H1 (cell line): ENCODE measurements at regions not wholly inside any gene's neighbourhood (a gene's known extent, or its start where the extent isn't known, plus 50 kb on each side); places are given as distances from the start of the nearest gene placed in this dataset.

Source experiments
- CTCF ChIA-PET: fragments of 300-600 bp; sonication (Branson Sonifier 250); formaldehyde crosslinking; loops from one replicate; lab custom pipeline; 2021; ENCODE audit not compliant: partially characterized antibody; lab: Charles Lee
- POLR2A ChIA-PET: fragments of 300-600 bp; sonication (Branson Sonifier 250); formaldehyde crosslinking; loops from one replicate; lab custom pipeline; 2021; ENCODE audit warnings: inconsistent platforms; ENCODE audit not compliant: partially characterized antibody; lab: Charles Lee
- DNase-seq, 2 experiments: peaks; one replicate each; pipeline versions ENCODE4 v3.0.0 to v3.0.0-alpha.2; 2010 to 2022; ENCODE audit warnings: low spot score in 2 of 2, low read depth in 1 of 2, mixed read lengths in 1 of 2
- FAIRE-seq: peaks from 2 replicates; lab custom pipeline; 2011; peaks lifted over from hg19 to GRCh38; lab: Jason Lieb, UNC
- H2AFZ ChIP-seq: 2 replicates; pipeline ENCODE4 v1.8.1; 2012; ENCODE audit warnings: low read length, inconsistent platforms
- H2AK5ac ChIP-seq: 2 replicates; pipeline ENCODE4 v1.6.1; 2013; ENCODE audit warnings: low read depth, low read length
- H2BK120ac ChIP-seq: replicated peaks from 2 replicates; pipeline ENCODE3; 2013; ENCODE audit warnings: low read depth, low read length, inconsistent platforms
- H2BK12ac ChIP-seq: 2 replicates; pipeline ENCODE4 v1.6.1; 2013; ENCODE audit warnings: low read depth, low read length
- H2BK15ac ChIP-seq: 2 replicates; pipeline ENCODE4 v1.6.1; 2013; ENCODE audit warnings: low read length
- H2BK20ac ChIP-seq: 2 replicates; pipeline ENCODE4 v1.6.1; 2013; ENCODE audit warnings: low read length
- H2BK5ac ChIP-seq: 2 replicates; pipeline ENCODE4 v1.6.1; 2013; ENCODE audit warnings: low read depth, low read length
- H3K14ac ChIP-seq: 2 replicates; pipeline ENCODE4 v1.6.1; 2013; ENCODE audit warnings: inconsistent platforms; ENCODE audit not compliant: insufficient read length
- H3K18ac ChIP-seq: 2 replicates; pipeline ENCODE4 v1.6.1; 2013; ENCODE audit warnings: low read length; ENCODE audit errors: extremely low read depth
- H3K23ac ChIP-seq: 2 replicates; pipeline ENCODE4 v1.6.1; 2013; ENCODE audit warnings: inconsistent platforms; ENCODE audit not compliant: insufficient read length
- H3K23me2 ChIP-seq: 2 replicates; pipeline ENCODE4 v1.6.1; 2013; ENCODE audit warnings: low read depth, low read length
- H3K27ac ChIP-seq: 2 replicates; pipeline ENCODE4 v1.6.1; 2011; ENCODE audit warnings: low read depth, low read length, inconsistent platforms
- H3K27me3 ChIP-seq, 4 experiments: replicated peaks in 1 of 4; 1 replicate in 1 of 4; 2 replicates in 3 of 4; pipeline versions ENCODE4 v1.6.1 to v1.8.1; 2011 to 2013; ENCODE audit warnings: low read length in 3 of 4, mild to moderate bottlenecking in 3 of 4, inconsistent platforms in 2 of 4, mixed read lengths in 2 of 4, moderate library complexity in 1 of 4; ENCODE audit not compliant: control insufficient read depth in 3 of 4, insufficient read depth in 3 of 4; ENCODE audit errors: extremely low read depth in 1 of 4
- H3K36me3 ChIP-seq, 4 experiments: 2 replicates each; pipeline versions ENCODE4 v1.6.1 to v1.8.1; 2011 to 2013; ENCODE audit warnings: mild to moderate bottlenecking in 4 of 4, low read length in 3 of 4, moderate library complexity in 2 of 4, control low read depth in 1 of 4, inconsistent platforms in 1 of 4; ENCODE audit not compliant: insufficient read depth in 4 of 4, control insufficient read depth in 2 of 4
- H3K4ac ChIP-seq: replicated peaks from 2 replicates; pipeline ENCODE3; 2013; ENCODE audit warnings: low read length, low read depth, mixed read lengths, inconsistent platforms; ENCODE audit not compliant: insufficient read length
- H3K4me1 ChIP-seq, 4 experiments: replicated peaks in 1 of 4; 1 replicate in 1 of 4; 2 replicates in 3 of 4; pipeline versions ENCODE4 v1.6.1 to v1.8.1; 2011 to 2013; ENCODE audit warnings: low read length in 3 of 4, inconsistent platforms in 2 of 4, mixed read lengths in 1 of 4; ENCODE audit not compliant: insufficient read depth in 4 of 4, control insufficient read depth in 3 of 4
- H3K4me2 ChIP-seq, 2 experiments: 2 replicates each; pipeline versions ENCODE4 v1.6.1 to v1.8.1; 2011 to 2013; ENCODE audit warnings: low read depth in 2 of 2, low read length in 2 of 2, control low read depth in 1 of 2, inconsistent platforms in 1 of 2, mild to moderate bottlenecking in 1 of 2; ENCODE audit not compliant: insufficient read depth in 1 of 2
- H3K4me3 ChIP-seq, 4 experiments: fragments of 200-600, 300-600 bp in 1 of 4; sonication (generic), shearing (Covaris generic), sonication (Bioruptor Twin) in 1 of 4; 2 replicates each; pipeline versions ENCODE4 v1.5.1 to v1.8.1; 2011 to 2016; ENCODE audit warnings: low read length in 4 of 4, low read depth in 3 of 4, control low read depth in 2 of 4, inconsistent platforms in 2 of 4, mild to moderate bottlenecking in 2 of 4, mixed read lengths in 1 of 4, moderate library complexity in 1 of 4; ENCODE audit not compliant: insufficient read depth in 2 of 4; ENCODE audit errors: extremely low read depth in 1 of 4
- H3K56ac ChIP-seq: replicated peaks from 2 replicates; pipeline ENCODE3; 2013; ENCODE audit warnings: low read depth, mild to moderate bottlenecking, mixed read lengths, low read length, inconsistent platforms; ENCODE audit not compliant: insufficient read length
- H3K79me1 ChIP-seq: 2 replicates; pipeline ENCODE4 v1.6.1; 2013; ENCODE audit warnings: low read depth, low read length, control low read depth
- H3K79me2 ChIP-seq, 2 experiments: 2 replicates each; pipeline versions ENCODE4 v1.6.1 to v1.8.1; 2012 to 2013; ENCODE audit warnings: low read length in 2 of 2, mild to moderate bottlenecking in 2 of 2, inconsistent platforms in 1 of 2; ENCODE audit not compliant: insufficient read depth in 2 of 2, control insufficient read depth in 1 of 2
- H3K9ac ChIP-seq, 4 experiments: replicated peaks in 1 of 4; 1 replicate in 1 of 4; 2 replicates in 3 of 4; pipeline versions ENCODE4 v1.6.1 to v1.8.1; 2011 to 2013; ENCODE audit warnings: low read depth in 3 of 4, low read length in 3 of 4, control low read depth in 2 of 4, mild to moderate bottlenecking in 2 of 4, moderate library complexity in 2 of 4, inconsistent platforms in 1 of 4; ENCODE audit errors: extremely low read depth in 1 of 4
- H3K9me3 ChIP-seq, 2 experiments: 2 replicates each; pipeline versions ENCODE4 v1.6.1 to v1.8.1; 2012 to 2013; ENCODE audit warnings: mild to moderate bottlenecking in 2 of 2, moderate library complexity in 2 of 2, control low read depth in 1 of 2, inconsistent platforms in 1 of 2, low read depth in 1 of 2, low read length in 1 of 2, mixed read lengths in 1 of 2; ENCODE audit not compliant: insufficient read depth in 2 of 2
- H4K20me1 ChIP-seq, 2 experiments: replicated peaks in 1 of 2; 2 replicates each; pipeline versions ENCODE3 to v1.8.1; 2011 to 2013; ENCODE audit warnings: inconsistent platforms in 2 of 2, low read length in 2 of 2, mild to moderate bottlenecking in 1 of 2; ENCODE audit not compliant: insufficient read depth in 2 of 2, control insufficient read depth in 1 of 2
- H4K5ac ChIP-seq: 2 replicates; pipeline ENCODE4 v1.6.1; 2013; ENCODE audit warnings: low read length, low read depth, mixed read lengths, inconsistent platforms; ENCODE audit not compliant: insufficient read length
- H4K8ac ChIP-seq: 2 replicates; pipeline ENCODE4 v1.8.0; 2013; ENCODE audit warnings: mild to moderate bottlenecking, moderate library complexity, low read length, inconsistent platforms; ENCODE audit not compliant: insufficient read depth; ENCODE audit errors: extremely low read depth
- H4K91ac ChIP-seq: replicated peaks from 2 replicates; pipeline ENCODE3; 2013; ENCODE audit warnings: low read length, mixed read lengths, inconsistent platforms; ENCODE audit not compliant: insufficient read length
- CBX5 ChIP-seq: fragments of 300-800, 300-1000 bp; sonication (generic); IDR thresholded peaks from 2 replicates; pipeline ENCODE4 v1.7.1; 2016; ENCODE audit warnings: antibody characterized with exemption, low read length, low read depth
- CEBPB ChIP-seq: IDR thresholded peaks from 2 replicates; pipeline ENCODE4 v1.6.1; 2012; ENCODE audit warnings: low read depth, low read length
- CHD2 ChIP-seq: IDR thresholded peaks from 2 replicates; pipeline ENCODE4 v1.6.1; 2012; ENCODE audit warnings: low read length, improper control_type of control experiment
- EGR1 ChIP-seq: IDR thresholded peaks from 2 replicates; pipeline ENCODE4 v1.6.1; 2011; ENCODE audit warnings: low read depth, low read length, borderline replicate concordance
- EP300 ChIP-seq, 2 experiments: IDR thresholded peaks; 1 replicate in 1 of 2; 2 replicates in 1 of 2; pipeline ENCODE4 v1.6.1; 2011 to 2012; ENCODE audit warnings: low read depth in 2 of 2, low read length in 2 of 2, mild to moderate bottlenecking in 2 of 2, borderline replicate concordance in 1 of 2, inconsistent platforms in 1 of 2, moderate library complexity in 1 of 2
- HDAC2 ChIP-seq, 2 experiments: fragments of 300-600 bp in 1 of 2; sonication (generic) in 1 of 2; IDR thresholded peaks; 2 replicates each; pipeline ENCODE4 v1.6.1; 2011 to 2012; ENCODE audit warnings: low read depth in 2 of 2, low read length in 2 of 2, mild to moderate bottlenecking in 2 of 2, moderate library complexity in 2 of 2, borderline replicate concordance in 1 of 2, inconsistent platforms in 1 of 2
- KDM5A ChIP-seq: fragments of 200-600 bp; IDR thresholded peaks from 2 replicates; pipeline ENCODE4 v1.7.1; 2012; ENCODE audit warnings: mild to moderate bottlenecking, low read length, inconsistent platforms, mixed read lengths
- NANOG ChIP-seq: IDR thresholded peaks from 2 replicates; pipeline ENCODE4 v1.6.1; 2011; ENCODE audit warnings: low read length, low read depth, mild to moderate bottlenecking, inconsistent platforms; ENCODE audit not compliant: insufficient read depth, poor library complexity, severe bottlenecking
- POLR2A ChIP-seq, 2 experiments: IDR thresholded peaks; 1 replicate in 1 of 2; 2 replicates in 1 of 2; pipeline ENCODE4 v1.6.1; 2011; ENCODE audit warnings: low read depth in 2 of 2, low read length in 2 of 2, mild to moderate bottlenecking in 2 of 2; ENCODE audit errors: control extremely low read depth in 1 of 2
- RFX5 ChIP-seq: IDR thresholded peaks from 2 replicates; pipeline ENCODE4 v1.6.1; 2011; ENCODE audit warnings: low read depth, low read length, improper control_type of control experiment, borderline replicate concordance
- RXRA ChIP-seq: IDR thresholded peaks from 2 replicates; pipeline ENCODE4 v1.6.1; 2011; ENCODE audit warnings: low read depth, mild to moderate bottlenecking, low read length, moderate library complexity; ENCODE audit not compliant: insufficient read depth
- SIX5 ChIP-seq: IDR thresholded peaks from 2 replicates; pipeline ENCODE4 v1.6.1; 2011; ENCODE audit warnings: mild to moderate bottlenecking, low read depth, low read length
- WGBS, 2 experiments: shearing (Covaris generic) in 1 of 2; methylation state at CpG; one replicate each; pipeline versions ENCODE4 v1.1.6 to v1.1.7; 2013 to 2015; ENCODE audit warnings: low lambda C conversion rate in 2 of 2, mixed read lengths in 2 of 2, inconsistent platforms in 1 of 2, low coverage in 1 of 2, missing lambda C conversion rate in 1 of 2; ENCODE audit not compliant: insufficient replicate concordance in 2 of 2, insufficient coverage in 1 of 2, insufficient read length in 1 of 2; ENCODE audit errors: extremely low coverage in 1 of 2, missing lambda C conversion rate in 1 of 2; 5-methylcytosine and 5-hydroxymethylcytosine counted together

- Histone ChIP-seq H3K23me2 (no peaks in the 10 kb centered on the region), H2BK120ac (no peak overlapping the region), H3K79me1 (peaks cover 2% of the 10 kb centered on the region), H2AK5ac (no peak overlapping the region), H3K18ac (no peak overlapping the region), H3K23ac (no peak overlapping the region), H3K56ac (no peak overlapping the region), H2BK15ac (no peak overlapping the region), H4K91ac (no peak overlapping the region), H4K8ac (no peak overlapping the region), H3K4me1 (peaks cover 0 to 3% (median 0%) of the 10 kb centered on the region in 4 experiments; a peak in 1 of 7 replicates), H4K20me1 (peaks cover 0 to 3% of the 10 kb centered on the region in 2 experiments), H3K4me2 (no peak overlapping the region), H3K79me2 (no peaks in the 10 kb centered on the region; a peak in 1 of 4 replicates), H4K5ac (no peak overlapping the region), H2BK5ac (no peak overlapping the region), H2BK12ac (no peak overlapping the region), H3K27ac (no peak overlapping the region), H3K9me3 (no peaks in the 10 kb centered on the region), H3K14ac (no peak overlapping the region), H3K4ac (no peak overlapping the region), H2BK20ac (no peak overlapping the region), H3K9ac (no peak overlapping the region), H3K4me3 (no peak overlapping the region), H2AFZ (no peak overlapping the region), H3K27me3 (no peaks in the 10 kb centered on the region), H3K36me3 (no peaks in the 10 kb centered on the region)
- no peak for TF ChIP-seq EP300 (IDR thresholded peaks at IDR 0.05; ENCODE audit: borderline replicate concordance in 1 of 2, low read depth in 2 of 2, low read length in 2 of 2)
- TF ChIP-seq SIX5 = no peak
- TF ChIP-seq EGR1 = no peak
- no peak for TF ChIP-seq CEBPB
- TF ChIP-seq HDAC2 (IDR thresholded peaks at IDR 0.05; ENCODE audit: borderline replicate concordance in 1 of 2, low read depth in 2 of 2, low read length in 2 of 2) = no peak
- TF ChIP-seq RXRA = no peak
- TF ChIP-seq KDM5A = no peak
- TF ChIP-seq RFX5 = no peak
- TF ChIP-seq NANOG = no peak
- no peak for TF ChIP-seq CBX5
- TF ChIP-seq CHD2 = no peak
- no peak for TF ChIP-seq POLR2A (IDR thresholded peaks at IDR 0.05; ENCODE audit: control extremely low read depth in 1 of 2, low read depth in 2 of 2, low read length in 2 of 2)
- FAIRE-seq = no peak
- WGBS, 2 experiments = 96% methylated on average over 18 of the region's 19 CpGs; no CpG with 5 or more reads in 1 of the 2 experiments
- DNase-seq = no peak
- CTCF ChIA-PET = no interaction called here
- POLR2A ChIA-PET = no interaction called here
Observed at GRCh38 chr5:3962113-3962512, 366.5 kb downstream of the IRX1 start.
